ENCODE measurements at regions not wholly inside any gene's neighbourhood (a gene's known extent, or its start where the extent isn't known, plus 50 kb on each side); places are given as distances from the start of the nearest gene placed in this dataset.
A peak's percentile ranks its signal among the peaks of the same experiment; 100 is the strongest.

- no peak for FAIRE-seq
Measured at GRCh38 chrX:9318213-9318612, 146.6 kb upstream of the TBL1X start.

GRCh38 chrX:9318766-9319165 is 146.1 kb upstream of the TBL1X start:
- no peak for FAIRE-seq

GRCh38 chrX:9320940-9321339 is 143.9 kb upstream of the TBL1X start:
- FAIRE-seq = no peak

- FAIRE-seq = no peak
Measured at GRCh38 chrX:9324676-9325075, 140.2 kb upstream of the TBL1X start.

- FAIRE-seq = no peak
Measured at GRCh38 chrX:9326369-9326768, 138.5 kb upstream of the TBL1X start.

- no peak for FAIRE-seq
Measured at GRCh38 chrX:9327086-9327746, 137.6 kb upstream of the TBL1X start.

GRCh38 chrX:9327747-9328145 is 137.1 kb upstream of the TBL1X start:
- no peak for FAIRE-seq

- no peak for FAIRE-seq
Measured at GRCh38 chrX:9329056-9329455, 135.8 kb upstream of the TBL1X start.

- FAIRE-seq = no peak
Measured at GRCh38 chrX:9330249-9330982, 134.4 kb upstream of the TBL1X start.

- FAIRE-seq = no peak
Measured at GRCh38 chrX:9333873-9334560, 130.8 kb upstream of the TBL1X start.

- FAIRE-seq = no peak
Measured at GRCh38 chrX:9335251-9335650, 129.6 kb upstream of the TBL1X start.

- FAIRE-seq = no peak
Measured at GRCh38 chrX:9336456-9336855, 128.4 kb upstream of the TBL1X start.

- FAIRE-seq = no peak
Measured at GRCh38 chrX:9337046-9337445, 127.8 kb upstream of the TBL1X start.

- FAIRE-seq = no peak
Measured at GRCh38 chrX:9338986-9339385, 125.9 kb upstream of the TBL1X start.

GRCh38 chrX:9339603-9340491 is 125.0 kb upstream of the TBL1X start:
- FAIRE-seq = no peak

GRCh38 chrX:9340598-9341290 is 124.1 kb upstream of the TBL1X start:
- FAIRE-seq = peak; percentile 10

GRCh38 chrX:9341291-9342201 is 123.3 kb upstream of the TBL1X start:
- peak; percentile 88 for FAIRE-seq

- no peak for FAIRE-seq
Measured at GRCh38 chrX:9342561-9343051, 122.3 kb upstream of the TBL1X start.

- FAIRE-seq = no peak
Measured at GRCh38 chrX:9343971-9344370, 120.9 kb upstream of the TBL1X start.

- FAIRE-seq = no peak
Measured at GRCh38 chrX:9345957-9346356, 118.9 kb upstream of the TBL1X start.
